H1 (cell line): ENCODE measurements at regions not wholly inside any gene's neighbourhood (a gene's known extent, or its start where the extent isn't known, plus 50 kb on each side); places are given as distances from the start of the nearest gene placed in this dataset.

ENCODE experiments used
- TF ChIP-seq, protein P1 (sequence below): fragments of 300-600 bp; sonication (generic); IDR thresholded peaks from 2 replicates; pipeline ENCODE4 v1.7.1; 2012; ENCODE audit warnings: low read length, moderate library complexity, mild to moderate bottlenecking, inconsistent platforms; ENCODE audit not compliant: insufficient replicate concordance

DNA sequence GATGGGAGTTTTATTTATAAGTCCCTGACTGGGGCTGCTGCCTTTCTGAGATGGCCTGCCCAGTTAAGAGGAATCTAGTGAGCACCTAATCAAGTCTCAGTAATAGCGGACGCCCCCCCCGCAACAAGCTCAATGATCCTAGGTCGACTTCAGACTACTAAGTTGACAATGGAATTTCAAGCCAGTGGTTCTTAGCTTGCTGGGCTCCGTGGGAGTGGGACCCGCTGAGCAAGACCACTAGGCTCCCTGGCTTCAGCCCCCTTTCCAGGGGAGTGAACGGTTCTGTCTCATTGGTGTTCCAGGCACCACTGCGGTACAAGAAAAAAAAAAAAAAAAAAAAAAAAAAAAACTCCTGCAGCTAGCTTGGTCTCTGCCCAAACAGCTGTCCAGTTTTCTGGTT is 156.8 kb upstream of the CARD18 start (continued):
- TF ChIP-seq, protein P1, sequence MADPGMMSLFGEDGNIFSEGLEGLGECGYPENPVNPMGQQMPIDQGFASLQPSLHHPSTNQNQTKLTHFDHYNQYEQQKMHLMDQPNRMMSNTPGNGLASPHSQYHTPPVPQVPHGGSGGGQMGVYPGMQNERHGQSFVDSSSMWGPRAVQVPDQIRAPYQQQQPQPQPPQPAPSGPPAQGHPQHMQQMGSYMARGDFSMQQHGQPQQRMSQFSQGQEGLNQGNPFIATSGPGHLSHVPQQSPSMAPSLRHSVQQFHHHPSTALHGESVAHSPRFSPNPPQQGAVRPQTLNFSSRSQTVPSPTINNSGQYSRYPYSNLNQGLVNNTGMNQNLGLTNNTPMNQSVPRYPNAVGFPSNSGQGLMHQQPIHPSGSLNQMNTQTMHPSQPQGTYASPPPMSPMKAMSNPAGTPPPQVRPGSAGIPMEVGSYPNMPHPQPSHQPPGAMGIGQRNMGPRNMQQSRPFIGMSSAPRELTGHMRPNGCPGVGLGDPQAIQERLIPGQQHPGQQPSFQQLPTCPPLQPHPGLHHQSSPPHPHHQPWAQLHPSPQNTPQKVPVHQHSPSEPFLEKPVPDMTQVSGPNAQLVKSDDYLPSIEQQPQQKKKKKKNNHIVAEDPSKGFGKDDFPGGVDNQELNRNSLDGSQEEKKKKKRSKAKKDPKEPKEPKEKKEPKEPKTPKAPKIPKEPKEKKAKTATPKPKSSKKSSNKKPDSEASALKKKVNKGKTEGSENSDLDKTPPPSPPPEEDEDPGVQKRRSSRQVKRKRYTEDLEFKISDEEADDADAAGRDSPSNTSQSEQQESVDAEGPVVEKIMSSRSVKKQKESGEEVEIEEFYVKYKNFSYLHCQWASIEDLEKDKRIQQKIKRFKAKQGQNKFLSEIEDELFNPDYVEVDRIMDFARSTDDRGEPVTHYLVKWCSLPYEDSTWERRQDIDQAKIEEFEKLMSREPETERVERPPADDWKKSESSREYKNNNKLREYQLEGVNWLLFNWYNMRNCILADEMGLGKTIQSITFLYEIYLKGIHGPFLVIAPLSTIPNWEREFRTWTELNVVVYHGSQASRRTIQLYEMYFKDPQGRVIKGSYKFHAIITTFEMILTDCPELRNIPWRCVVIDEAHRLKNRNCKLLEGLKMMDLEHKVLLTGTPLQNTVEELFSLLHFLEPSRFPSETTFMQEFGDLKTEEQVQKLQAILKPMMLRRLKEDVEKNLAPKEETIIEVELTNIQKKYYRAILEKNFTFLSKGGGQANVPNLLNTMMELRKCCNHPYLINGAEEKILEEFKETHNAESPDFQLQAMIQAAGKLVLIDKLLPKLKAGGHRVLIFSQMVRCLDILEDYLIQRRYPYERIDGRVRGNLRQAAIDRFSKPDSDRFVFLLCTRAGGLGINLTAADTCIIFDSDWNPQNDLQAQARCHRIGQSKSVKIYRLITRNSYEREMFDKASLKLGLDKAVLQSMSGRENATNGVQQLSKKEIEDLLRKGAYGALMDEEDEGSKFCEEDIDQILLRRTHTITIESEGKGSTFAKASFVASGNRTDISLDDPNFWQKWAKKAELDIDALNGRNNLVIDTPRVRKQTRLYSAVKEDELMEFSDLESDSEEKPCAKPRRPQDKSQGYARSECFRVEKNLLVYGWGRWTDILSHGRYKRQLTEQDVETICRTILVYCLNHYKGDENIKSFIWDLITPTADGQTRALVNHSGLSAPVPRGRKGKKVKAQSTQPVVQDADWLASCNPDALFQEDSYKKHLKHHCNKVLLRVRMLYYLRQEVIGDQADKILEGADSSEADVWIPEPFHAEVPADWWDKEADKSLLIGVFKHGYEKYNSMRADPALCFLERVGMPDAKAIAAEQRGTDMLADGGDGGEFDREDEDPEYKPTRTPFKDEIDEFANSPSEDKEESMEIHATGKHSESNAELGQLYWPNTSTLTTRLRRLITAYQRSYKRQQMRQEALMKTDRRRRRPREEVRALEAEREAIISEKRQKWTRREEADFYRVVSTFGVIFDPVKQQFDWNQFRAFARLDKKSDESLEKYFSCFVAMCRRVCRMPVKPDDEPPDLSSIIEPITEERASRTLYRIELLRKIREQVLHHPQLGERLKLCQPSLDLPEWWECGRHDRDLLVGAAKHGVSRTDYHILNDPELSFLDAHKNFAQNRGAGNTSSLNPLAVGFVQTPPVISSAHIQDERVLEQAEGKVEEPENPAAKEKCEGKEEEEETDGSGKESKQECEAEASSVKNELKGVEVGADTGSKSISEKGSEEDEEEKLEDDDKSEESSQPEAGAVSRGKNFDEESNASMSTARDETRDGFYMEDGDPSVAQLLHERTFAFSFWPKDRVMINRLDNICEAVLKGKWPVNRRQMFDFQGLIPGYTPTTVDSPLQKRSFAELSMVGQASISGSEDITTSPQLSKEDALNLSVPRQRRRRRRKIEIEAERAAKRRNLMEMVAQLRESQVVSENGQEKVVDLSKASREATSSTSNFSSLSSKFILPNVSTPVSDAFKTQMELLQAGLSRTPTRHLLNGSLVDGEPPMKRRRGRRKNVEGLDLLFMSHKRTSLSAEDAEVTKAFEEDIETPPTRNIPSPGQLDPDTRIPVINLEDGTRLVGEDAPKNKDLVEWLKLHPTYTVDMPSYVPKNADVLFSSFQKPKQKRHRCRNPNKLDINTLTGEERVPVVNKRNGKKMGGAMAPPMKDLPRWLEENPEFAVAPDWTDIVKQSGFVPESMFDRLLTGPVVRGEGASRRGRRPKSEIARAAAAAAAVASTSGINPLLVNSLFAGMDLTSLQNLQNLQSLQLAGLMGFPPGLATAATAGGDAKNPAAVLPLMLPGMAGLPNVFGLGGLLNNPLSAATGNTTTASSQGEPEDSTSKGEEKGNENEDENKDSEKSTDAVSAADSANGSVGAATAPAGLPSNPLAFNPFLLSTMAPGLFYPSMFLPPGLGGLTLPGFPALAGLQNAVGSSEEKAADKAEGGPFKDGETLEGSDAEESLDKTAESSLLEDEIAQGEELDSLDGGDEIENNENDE: no peak
